Globus pallidus (tissue), 1 donor: ENCODE measurements at regions not wholly inside any gene's neighbourhood (a gene's known extent, or its start where the extent isn't known, plus 50 kb on each side); places are given as distances from the start of the nearest gene placed in this dataset.

Experiments
- DNase-seq: peaks from one replicate; pipeline ENCODE4 v3.0.0-alpha.2; 2015; ENCODE audit warnings: low spot score

- no peak for DNase-seq
Observed at GRCh38 chr11:92919048-92919447, 50.4 kb upstream of the MTNR1B start.
